Inferior parietal cortex (tissue), 1 donor: ENCODE measurements at regions not wholly inside any gene's neighbourhood (a gene's known extent, or its start where the extent isn't known, plus 50 kb on each side); places are given as distances from the start of the nearest gene placed in this dataset.
"Not testable (repeated sequence)": the region's sequence is repeated elsewhere in the genome, so short reads cannot be mapped to it uniquely, and the experiment has no call there.

Experiments
- DNase-seq: peaks from one replicate; pipeline ENCODE4 v3.0.0-alpha.2; 2016; ENCODE audit errors: extremely low spot score

GRCh38 chr2:4139316-4139715 lies 435.9 kb downstream of the DCDC2C start:
- no peak for DNase-seq

GRCh38 chr2:4139731-4140130 lies 436.4 kb downstream of the DCDC2C start:
- DNase-seq, result no peak

- no peak for DNase-seq
These were observed 437.1 kb downstream of the DCDC2C start for GRCh38 chr2:4140281-4140970.

- DNase-seq, result no peak
These were observed 441.4 kb downstream of the DCDC2C start for GRCh38 chr2:4144731-4145130.

GRCh38 chr2:4151521-4151920 lies 448.1 kb downstream of the DCDC2C start:
- no peak for DNase-seq

- DNase-seq, result no peak
These were observed 448.7 kb downstream of the DCDC2C start for GRCh38 chr2:4152051-4152450.

GRCh38 chr2:4168834-4169233 lies 465.5 kb downstream of the DCDC2C start:
- DNase-seq, result no peak

GRCh38 chr2:4174796-4175195 lies 471.4 kb downstream of the DCDC2C start:
- DNase-seq, result no peak

- no peak for DNase-seq
These were observed 472.0 kb downstream of the DCDC2C start for GRCh38 chr2:4175343-4175742.

- no peak for DNase-seq
These were observed 477.3 kb downstream of the DCDC2C start for GRCh38 chr2:4180631-4181030.

- no peak for DNase-seq
These were observed 477.7 kb downstream of the DCDC2C start for GRCh38 chr2:4181062-4181461.

GRCh38 chr2:4188561-4188960 lies 485.2 kb downstream of the DCDC2C start:
- no peak for DNase-seq

GRCh38 chr2:4190548-4190947 lies 487.2 kb downstream of the DCDC2C start:
- no peak for DNase-seq

- DNase-seq, result no peak
These were observed 488.7 kb downstream of the DCDC2C start for GRCh38 chr2:4192119-4192518.

GRCh38 chr2:4214444-4215205 lies 511.2 kb downstream of the DCDC2C start:
- no peak for DNase-seq

GRCh38 chr2:4217737-4218136 lies 514.4 kb downstream of the DCDC2C start:
- no peak for DNase-seq

- no peak for DNase-seq
These were observed 515.7 kb downstream of the DCDC2C start for GRCh38 chr2:4219101-4219500.

- DNase-seq, result peak; percentile 22
These were observed 516.2 kb downstream of the DCDC2C start for GRCh38 chr2:4219571-4219970.

GRCh38 chr2:4221434-4221833 lies 518.1 kb downstream of the DCDC2C start:
- DNase-seq, result no peak

- DNase-seq, result no peak
These were observed 518.5 kb downstream of the DCDC2C start for GRCh38 chr2:4221845-4222244.

GRCh38 chr2:4244422-4244821 lies 541.0 kb downstream of the DCDC2C start:
- DNase-seq, result not testable (repeated sequence)

- DNase-seq, result no peak
These were observed 543.2 kb downstream of the DCDC2C start for GRCh38 chr2:4246364-4247131.

GRCh38 chr2:4247791-4248190 lies 544.4 kb downstream of the DCDC2C start:
- DNase-seq, result no peak
